Smooth muscle cell (in vitro differentiated cells): ENCODE measurements at regions not wholly inside any gene's neighbourhood (a gene's known extent, or its start where the extent isn't known, plus 50 kb on each side); places are given as distances from the start of the nearest gene placed in this dataset.

Experiments used
- DNase-seq: peaks from one replicate; lab custom pipeline; 2025; ENCODE audit not compliant: unreplicated experiment; lab: John Stamatoyannopoulos, UW
- H2AFZ ChIP-seq: fragments of 200-600 bp; sonication (generic); 2 replicates; pipeline ENCODE4 v1.6.0; 2016; ENCODE audit warnings: antibody characterized with exemption, low read depth, mild to moderate bottlenecking
- H3F3A ChIP-seq: fragments of 200-600 bp; sonication (generic); 2 replicates; pipeline ENCODE4 v1.6.0; 2017; ENCODE audit warnings: antibody characterized with exemption, low read depth
- H3K27ac ChIP-seq: fragments of 200-600 bp; sonication (generic); 2 replicates; pipeline ENCODE4 v1.5.1; 2016; ENCODE audit warnings: low read depth, mild to moderate bottlenecking
- H3K27me3 ChIP-seq: fragments of 200-600 bp; sonication (generic); 2 replicates; pipeline ENCODE4 v1.6.1; 2016; ENCODE audit warnings: low read depth, mild to moderate bottlenecking
- H3K36me3 ChIP-seq: fragments of 200-600 bp; sonication (generic); 2 replicates; pipeline ENCODE4 v1.5.1; 2016; ENCODE audit warnings: low read depth
- H3K4me1 ChIP-seq: fragments of 200-600 bp; sonication (generic); 2 replicates; pipeline ENCODE4 v1.5.1; 2016; ENCODE audit warnings: low read depth
- H3K4me2 ChIP-seq: fragments of 200-600 bp; sonication (generic); 2 replicates; pipeline ENCODE4 v1.6.0; 2016; ENCODE audit warnings: mild to moderate bottlenecking
- H3K4me3 ChIP-seq: fragments of 200-600 bp; sonication (generic); 2 replicates; pipeline ENCODE4 v1.5.1; 2016; ENCODE audit warnings: mild to moderate bottlenecking
- H3K79me2 ChIP-seq: fragments of 200-600 bp; sonication (generic); 2 replicates; pipeline ENCODE4 v1.6.0; 2016; ENCODE audit warnings: low read depth, mild to moderate bottlenecking
- H3K9ac ChIP-seq: fragments of 200-600 bp; sonication (generic); 2 replicates; pipeline ENCODE4 v1.6.0; 2016; ENCODE audit warnings: low read depth
- H3K9me3 ChIP-seq: fragments of 200-600 bp; sonication (generic); replicated peaks from 2 replicates; pipeline ENCODE4 v1.5.1; 2016; ENCODE audit warnings: low read depth
- H4K20me1 ChIP-seq: fragments of 200-600 bp; sonication (generic); 2 replicates; pipeline ENCODE4 v1.6.0; 2016; ENCODE audit warnings: low read depth
- CTCF ChIP-seq: fragments of 200-600 bp; sonication (generic); IDR thresholded peaks from 2 replicates; pipeline ENCODE4 v1.5.1; 2017; ENCODE audit warnings: borderline replicate concordance, mild to moderate bottlenecking, antibody characterized with exemption; ENCODE audit not compliant: insufficient read depth, poor library complexity, severe bottlenecking
- WGBS: methylation state at CpG from one replicate; pipeline ENCODE4 v1.1.7; 2016; ENCODE audit warnings: low lambda C conversion rate; 5-methylcytosine and 5-hydroxymethylcytosine counted together

GRCh38 chr1:105909811-105910210, 1146.7 kb upstream of the PRMT6 start:
- no peak for TF ChIP-seq CTCF
- H3K27ac ChIP-seq, result no peak overlapping the region
- H2AFZ ChIP-seq, result no peak overlapping the region
- no peaks in the 10 kb centered on the region for H3K27me3 ChIP-seq
- no peak for DNase-seq
- H3K4me2 ChIP-seq, result no peak overlapping the region
- no peaks in the 10 kb centered on the region for H3K4me1 ChIP-seq
- no peak overlapping the region for H3K4me3 ChIP-seq
- no peak overlapping the region for H3K9ac ChIP-seq
- H3K36me3 ChIP-seq, result no peaks in the 10 kb centered on the region
- WGBS, result 58% methylated on average over 2 of the region's 2 CpGs
- no peaks in the 10 kb centered on the region for H3K79me2 ChIP-seq
- H3K9me3 ChIP-seq, result no peaks in the 10 kb centered on the region
- no peaks in the 10 kb centered on the region for H3F3A ChIP-seq
- no peaks in the 10 kb centered on the region for H4K20me1 ChIP-seq

GRCh38 chr1:105914403-105914802, 1142.1 kb upstream of the PRMT6 start:
- DNase-seq, result no peak
- Histone ChIP-seq H3K36me3 (no peaks in the 10 kb centered on the region), H3K79me2 (no peaks in the 10 kb centered on the region), H3F3A (no peaks in the 10 kb centered on the region), H3K4me2 (no peak overlapping the region), H3K27me3 (no peaks in the 10 kb centered on the region), H3K9ac (no peak overlapping the region), H2AFZ (no peak overlapping the region), H4K20me1 (no peaks in the 10 kb centered on the region), H3K9me3 (no peaks in the 10 kb centered on the region), H3K27ac (no peak overlapping the region), H3K4me1 (no peaks in the 10 kb centered on the region), H3K4me3 (no peak overlapping the region)
- no peak for TF ChIP-seq CTCF
- 92% methylated on average over 5 of the region's 5 CpGs for WGBS

GRCh38 chr1:105934806-105935205, 1121.7 kb upstream of the PRMT6 start:
- 81% methylated on average over 1 of the region's 1 CpG for WGBS

More at GRCh38 chr1:105934806-105935205, 1121.7 kb upstream of the PRMT6 start:
- TF ChIP-seq CTCF, result no peak
- H3K27me3 ChIP-seq, result no peaks in the 10 kb centered on the region
- no peak overlapping the region for H2AFZ ChIP-seq
- no peak overlapping the region for H3K4me3 ChIP-seq
- DNase-seq, result no peak
- no peaks in the 10 kb centered on the region for H3K4me1 ChIP-seq
- no peaks in the 10 kb centered on the region for H3K79me2 ChIP-seq
- H4K20me1 ChIP-seq, result no peaks in the 10 kb centered on the region
- H3K9ac ChIP-seq, result no peak overlapping the region
- no peaks in the 10 kb centered on the region for H3K9me3 ChIP-seq
- H3K27ac ChIP-seq, result no peak overlapping the region
- H3F3A ChIP-seq, result no peaks in the 10 kb centered on the region
- H3K36me3 ChIP-seq, result no peaks in the 10 kb centered on the region
- H3K4me2 ChIP-seq, result no peak overlapping the region
